B cell (primary cell): ENCODE measurements at regions not wholly inside any gene's neighbourhood (a gene's known extent, or its start where the extent isn't known, plus 50 kb on each side); places are given as distances from the start of the nearest gene placed in this dataset.

Source experiments
- EZH2 ChIP-seq: IDR thresholded peaks from 2 replicates; pipeline ENCODE4 v1.6.1; 2012; ENCODE audit warnings: borderline replicate concordance, low read depth, mild to moderate bottlenecking, moderate library complexity, low read length; ENCODE audit not compliant: insufficient read depth, poor library complexity, severe bottlenecking
- TF ChIP-seq, protein P1 (sequence below): fragments of 200-600 bp; IDR thresholded peaks from one replicate; pipeline ENCODE4 v1.8.0; 2022; ENCODE audit warnings: antibody characterized with exemption, mild to moderate bottlenecking

DNA sequence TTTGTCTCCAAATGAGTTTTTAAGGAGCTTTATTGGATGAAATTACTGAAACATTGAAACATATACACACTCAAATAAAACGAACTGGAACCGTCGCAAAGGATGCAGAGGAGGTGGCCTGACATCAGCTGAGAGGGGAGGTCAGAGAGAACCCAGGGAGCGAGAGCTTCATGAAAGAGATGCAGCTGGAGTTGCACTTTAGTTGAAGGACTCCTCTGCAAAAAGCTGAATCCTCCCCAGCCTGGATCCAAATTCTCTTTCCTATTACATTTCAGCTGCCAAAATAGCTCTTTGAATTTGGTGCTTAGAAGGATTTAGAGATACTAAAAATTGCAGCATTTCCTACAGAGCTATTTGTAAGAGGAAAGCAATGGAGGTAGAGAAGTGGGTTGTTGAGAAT lies 140.0 kb upstream of the DPP6 start:
- TF ChIP-seq, protein P1, sequence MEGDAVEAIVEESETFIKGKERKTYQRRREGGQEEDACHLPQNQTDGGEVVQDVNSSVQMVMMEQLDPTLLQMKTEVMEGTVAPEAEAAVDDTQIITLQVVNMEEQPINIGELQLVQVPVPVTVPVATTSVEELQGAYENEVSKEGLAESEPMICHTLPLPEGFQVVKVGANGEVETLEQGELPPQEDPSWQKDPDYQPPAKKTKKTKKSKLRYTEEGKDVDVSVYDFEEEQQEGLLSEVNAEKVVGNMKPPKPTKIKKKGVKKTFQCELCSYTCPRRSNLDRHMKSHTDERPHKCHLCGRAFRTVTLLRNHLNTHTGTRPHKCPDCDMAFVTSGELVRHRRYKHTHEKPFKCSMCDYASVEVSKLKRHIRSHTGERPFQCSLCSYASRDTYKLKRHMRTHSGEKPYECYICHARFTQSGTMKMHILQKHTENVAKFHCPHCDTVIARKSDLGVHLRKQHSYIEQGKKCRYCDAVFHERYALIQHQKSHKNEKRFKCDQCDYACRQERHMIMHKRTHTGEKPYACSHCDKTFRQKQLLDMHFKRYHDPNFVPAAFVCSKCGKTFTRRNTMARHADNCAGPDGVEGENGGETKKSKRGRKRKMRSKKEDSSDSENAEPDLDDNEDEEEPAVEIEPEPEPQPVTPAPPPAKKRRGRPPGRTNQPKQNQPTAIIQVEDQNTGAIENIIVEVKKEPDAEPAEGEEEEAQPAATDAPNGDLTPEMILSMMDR: no peak
- no peak for TF ChIP-seq EZH2
